ENCODE measurements at regions not wholly inside any gene's neighbourhood (a gene's known extent, or its start where the extent isn't known, plus 50 kb on each side); places are given as distances from the start of the nearest gene placed in this dataset.

DNA sequence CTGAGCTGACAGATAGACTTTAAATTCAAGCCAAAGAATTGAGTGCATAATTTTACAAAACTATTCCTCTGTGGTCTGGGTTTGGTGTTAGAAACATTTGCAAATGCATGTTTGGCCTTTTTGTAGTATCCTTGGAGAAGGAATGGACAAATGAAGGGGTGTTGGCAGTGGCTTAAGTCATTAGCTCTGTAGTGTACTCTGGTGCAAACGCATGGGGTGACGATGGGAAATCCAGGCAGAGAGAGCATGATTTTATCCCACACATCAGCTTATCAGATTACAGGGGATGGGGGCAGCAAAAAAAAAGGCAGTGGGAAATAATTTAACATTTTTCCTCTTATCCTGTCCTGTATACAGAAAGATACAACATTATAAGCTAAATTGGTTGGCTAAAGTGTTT, 320.6 kb downstream of the ZNF516 start:
- intact Hi-C loops (cut with micrococcal nuclease; ENCODE audit: unreplicated experiment) = no loop called here
- H3K4me1 Mint-ChIP-seq (ENCODE audit: low read depth, unreplicated experiment) = no peaks in the 10 kb centered on the region
- peaks cover 7% of the 10 kb centered on the region for H3K9me3 Mint-ChIP-seq (ENCODE audit: low read depth, unreplicated experiment)
- H3K36me3 Mint-ChIP-seq (ENCODE audit: insufficient read depth, unreplicated experiment) = no peaks in the 10 kb centered on the region
- no TSS peak for BruUV-seq (replicated peaks)
- peaks cover 22% of the 10 kb centered on the region for H3K27me3 Mint-ChIP-seq (ENCODE audit: unreplicated experiment)
- TF ChIP-seq, protein P1, sequence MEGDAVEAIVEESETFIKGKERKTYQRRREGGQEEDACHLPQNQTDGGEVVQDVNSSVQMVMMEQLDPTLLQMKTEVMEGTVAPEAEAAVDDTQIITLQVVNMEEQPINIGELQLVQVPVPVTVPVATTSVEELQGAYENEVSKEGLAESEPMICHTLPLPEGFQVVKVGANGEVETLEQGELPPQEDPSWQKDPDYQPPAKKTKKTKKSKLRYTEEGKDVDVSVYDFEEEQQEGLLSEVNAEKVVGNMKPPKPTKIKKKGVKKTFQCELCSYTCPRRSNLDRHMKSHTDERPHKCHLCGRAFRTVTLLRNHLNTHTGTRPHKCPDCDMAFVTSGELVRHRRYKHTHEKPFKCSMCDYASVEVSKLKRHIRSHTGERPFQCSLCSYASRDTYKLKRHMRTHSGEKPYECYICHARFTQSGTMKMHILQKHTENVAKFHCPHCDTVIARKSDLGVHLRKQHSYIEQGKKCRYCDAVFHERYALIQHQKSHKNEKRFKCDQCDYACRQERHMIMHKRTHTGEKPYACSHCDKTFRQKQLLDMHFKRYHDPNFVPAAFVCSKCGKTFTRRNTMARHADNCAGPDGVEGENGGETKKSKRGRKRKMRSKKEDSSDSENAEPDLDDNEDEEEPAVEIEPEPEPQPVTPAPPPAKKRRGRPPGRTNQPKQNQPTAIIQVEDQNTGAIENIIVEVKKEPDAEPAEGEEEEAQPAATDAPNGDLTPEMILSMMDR (IDR thresholded peaks at IDR 0.05; ENCODE audit: unreplicated experiment) = no peak
- H3K4me3 Mint-ChIP-seq (ENCODE audit: low read depth, unreplicated experiment) = no peak overlapping the region
- DNase-seq = no peak
- no peak overlapping the region for H3K27ac Mint-ChIP-seq (ENCODE audit: unreplicated experiment)
- CTCF ChIA-PET = no interaction called here

GRCh38 chr18:76169733-76170132, 325.3 kb downstream of the ZNF516 start:
- H3K36me3 Mint-ChIP-seq (ENCODE audit: insufficient read depth, unreplicated experiment) = no peaks in the 10 kb centered on the region
- BruUV-seq (replicated peaks) = no TSS peak
- no peaks in the 10 kb centered on the region for H3K27me3 Mint-ChIP-seq (ENCODE audit: unreplicated experiment)
- H3K9me3 Mint-ChIP-seq (ENCODE audit: low read depth, unreplicated experiment) = peaks cover 7% of the 10 kb centered on the region
- H3K4me1 Mint-ChIP-seq (ENCODE audit: low read depth, unreplicated experiment) = no peaks in the 10 kb centered on the region
- H3K27ac Mint-ChIP-seq (ENCODE audit: unreplicated experiment) = no peak overlapping the region
- CTCF ChIA-PET = no interaction called here
- H3K4me3 Mint-ChIP-seq (ENCODE audit: low read depth, unreplicated experiment) = no peak overlapping the region
- no peak for DNase-seq
- intact Hi-C loops (cut with micrococcal nuclease; ENCODE audit: unreplicated experiment) = no loop called here
- TF ChIP-seq, protein P1 (IDR thresholded peaks at IDR 0.05; ENCODE audit: unreplicated experiment) = no peak

DNA sequence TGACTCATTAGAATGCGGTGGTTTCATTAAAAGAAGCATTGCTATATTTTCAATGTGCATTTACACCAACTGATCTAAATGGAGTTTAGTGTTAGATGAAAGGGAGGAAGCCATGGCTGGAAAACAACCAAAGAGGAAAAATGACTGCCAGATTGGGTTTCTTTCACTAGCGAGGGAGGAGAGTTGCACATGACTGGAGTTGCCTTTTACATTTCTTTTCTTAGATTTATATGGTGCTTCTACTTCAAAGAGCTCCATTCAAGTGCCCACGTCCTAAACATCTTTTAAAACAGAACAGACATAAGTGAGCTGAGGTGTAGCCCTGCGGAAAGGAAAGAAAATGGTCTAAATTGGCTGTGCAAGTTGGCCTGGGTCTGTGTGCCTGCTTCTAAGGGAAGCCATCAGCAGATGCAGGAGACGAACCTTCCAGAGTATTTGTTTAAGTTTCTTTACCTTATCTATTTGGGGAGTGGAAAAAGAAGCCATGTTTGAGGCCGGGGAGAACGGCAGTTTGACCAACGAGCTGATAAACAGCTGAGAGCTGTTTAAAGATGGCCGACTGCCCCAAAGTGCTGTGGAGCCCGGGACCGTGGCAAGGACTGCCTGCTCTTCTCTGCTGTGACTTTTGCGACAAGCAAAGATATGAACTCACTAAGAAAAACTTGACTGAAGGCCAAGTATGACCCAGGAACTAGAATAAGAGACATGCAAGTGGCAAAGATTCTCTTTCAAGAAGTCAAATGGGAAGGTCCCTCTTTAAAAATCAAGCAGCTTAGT, 327.0 kb downstream of the ZNF516 start:
- no peak for DNase-seq
- intact Hi-C loops (cut with micrococcal nuclease; ENCODE audit: unreplicated experiment) = no loop called here
- CTCF ChIA-PET = no interaction called here
- no peak overlapping the region for H3K4me3 Mint-ChIP-seq (ENCODE audit: low read depth, unreplicated experiment)
- TF ChIP-seq, protein P1 (IDR thresholded peaks at IDR 0.05; ENCODE audit: unreplicated experiment) = no peak
- BruUV-seq (replicated peaks) = no TSS peak
- no peaks in the 10 kb centered on the region for H3K4me1 Mint-ChIP-seq (ENCODE audit: low read depth, unreplicated experiment)
- H3K36me3 Mint-ChIP-seq (ENCODE audit: insufficient read depth, unreplicated experiment) = no peaks in the 10 kb centered on the region
- peaks cover 9% of the 10 kb centered on the region for H3K27me3 Mint-ChIP-seq (ENCODE audit: unreplicated experiment)
- H3K27ac Mint-ChIP-seq (ENCODE audit: unreplicated experiment) = no peak overlapping the region
- H3K9me3 Mint-ChIP-seq (ENCODE audit: low read depth, unreplicated experiment) = peaks cover 6% of the 10 kb centered on the region

GRCh38 chr18:76167410-76167809, 327.6 kb downstream of the ZNF516 start:
- DNase-seq = no peak

More at GRCh38 chr18:76167410-76167809, 327.6 kb downstream of the ZNF516 start:
- BruUV-seq (replicated peaks) = no TSS peak
- Mint-ChIP-seq H3K27me3 (ENCODE audit: unreplicated experiment) (peaks cover 13% of the 10 kb centered on the region), H3K36me3 (ENCODE audit: insufficient read depth, unreplicated experiment) (no peaks in the 10 kb centered on the region), H3K9me3 (ENCODE audit: low read depth, unreplicated experiment) (peaks cover 6% of the 10 kb centered on the region), H3K27ac (ENCODE audit: unreplicated experiment) (no peak overlapping the region), H3K4me3 (ENCODE audit: low read depth, unreplicated experiment) (no peak overlapping the region), H3K4me1 (ENCODE audit: low read depth, unreplicated experiment) (no peaks in the 10 kb centered on the region)
- CTCF ChIA-PET = no interaction called here
- intact Hi-C loops (cut with micrococcal nuclease; ENCODE audit: unreplicated experiment) = no loop called here
- TF ChIP-seq, protein P1 (IDR thresholded peaks at IDR 0.05; ENCODE audit: unreplicated experiment) = no peak

Data from Calu3 (cell line).